Inflammatory macrophage treated with lipopolysaccharide for 4 hours (primary cell): ENCODE measurements at regions not wholly inside any gene's neighbourhood (a gene's known extent, or its start where the extent isn't known, plus 50 kb on each side); places are given as distances from the start of the nearest gene placed in this dataset.
"Not testable (repeated sequence)": the region's sequence is repeated elsewhere in the genome, so short reads cannot be mapped to it uniquely, and the experiment has no call there.

ENCODE experiments used
- DNase-seq: peaks from one replicate; pipeline ENCODE4 v3.0.0-alpha.2; 2020

DNA sequence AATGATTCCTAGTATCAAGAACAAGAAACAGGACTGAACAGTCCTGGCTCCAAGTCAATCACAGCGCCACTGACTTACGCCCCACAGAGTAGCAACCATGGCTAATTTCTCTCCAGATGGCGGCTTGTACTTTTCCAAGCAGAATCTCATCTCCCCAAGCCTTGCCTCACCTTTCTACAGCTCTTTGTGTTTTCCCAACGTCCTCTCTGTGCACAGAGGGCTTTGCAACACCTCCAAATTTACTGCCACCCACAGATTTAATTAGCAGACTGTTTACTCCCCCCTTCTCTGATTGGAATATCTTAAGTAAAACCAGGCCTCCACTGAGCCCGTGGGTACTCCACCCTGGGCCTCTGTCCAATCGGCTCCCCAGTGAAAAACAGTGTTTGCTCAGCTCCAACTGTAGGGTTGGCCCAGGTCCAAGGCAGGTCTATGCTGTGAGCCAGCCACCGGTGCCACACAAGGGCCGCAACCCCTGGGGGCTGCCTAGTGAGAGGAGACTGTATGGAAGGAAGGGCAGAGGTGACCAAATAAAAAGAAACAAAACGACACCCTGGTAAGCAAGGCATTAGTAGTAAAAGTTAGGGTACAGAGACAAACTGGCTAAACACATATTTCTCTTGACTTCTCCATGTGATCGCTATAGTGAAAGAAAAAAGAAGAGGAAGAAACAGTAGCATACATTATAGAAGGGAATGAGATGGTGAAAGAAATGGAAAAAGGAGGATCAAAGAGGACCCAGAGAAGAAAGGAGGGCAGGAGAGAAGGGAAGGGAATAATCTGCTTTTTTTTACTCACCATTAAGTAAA is 128.4 kb upstream of the SOD1 start:
- DNase-seq: no peak

DNA sequence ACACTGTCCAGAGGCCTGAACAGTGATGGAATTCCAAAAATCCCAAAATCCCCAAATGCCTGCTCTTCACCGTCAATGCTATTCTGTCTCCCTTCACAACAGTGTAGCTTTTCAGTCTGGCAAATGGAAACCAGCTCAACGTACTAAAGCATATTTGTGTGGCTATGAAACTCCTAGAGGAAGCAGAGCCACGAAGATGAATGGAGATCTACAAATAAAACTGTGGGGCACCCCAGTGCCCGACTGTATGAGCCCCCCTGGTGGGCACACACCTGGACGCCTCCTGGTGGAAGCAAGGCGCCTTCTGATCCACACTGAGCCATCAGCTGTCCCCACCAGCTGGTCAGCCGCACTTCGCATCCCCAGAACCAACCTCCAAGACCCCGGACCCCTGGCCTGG is 129.1 kb upstream of the SOD1 start:
- no peak for DNase-seq

DNA sequence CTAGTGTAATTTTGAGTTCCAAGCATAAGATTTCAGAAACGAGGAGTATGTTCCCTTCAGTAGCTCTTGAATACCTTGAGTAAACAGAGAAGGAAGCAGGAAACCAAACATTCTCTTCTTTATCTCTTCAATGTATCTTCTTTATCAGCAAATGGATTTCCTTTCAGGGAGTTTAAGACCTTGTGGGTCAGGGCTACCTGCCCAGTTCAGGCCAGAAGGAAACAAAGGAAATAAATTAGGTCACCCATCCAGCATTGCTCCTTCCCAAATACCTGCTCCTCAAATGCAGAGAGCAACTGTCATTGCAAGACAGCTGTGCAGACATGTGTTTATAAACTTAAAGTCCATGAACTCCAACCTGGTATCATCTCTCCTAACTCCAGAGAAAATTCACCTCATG is 130.1 kb upstream of the SOD1 start:
- no peak for DNase-seq

DNA sequence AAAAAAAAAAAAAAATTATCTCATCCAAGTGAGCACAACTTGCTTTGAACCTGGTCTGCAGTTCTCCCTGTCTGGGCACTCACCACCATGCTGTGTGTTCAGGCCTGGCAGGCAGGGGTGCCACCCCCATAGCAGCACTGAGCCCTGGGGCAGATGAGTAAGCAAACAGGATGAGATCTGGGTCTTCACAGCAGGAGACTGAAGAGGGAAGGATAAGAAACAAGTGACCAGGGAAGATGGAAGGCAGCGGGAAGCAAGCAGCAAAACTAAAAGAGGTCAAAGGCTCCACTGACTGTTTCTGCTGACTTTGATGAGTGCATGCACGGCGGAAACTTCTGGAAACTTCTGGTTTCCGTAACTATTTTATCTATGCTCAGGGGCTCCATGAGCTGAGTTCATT is 133.5 kb upstream of the SOD1 start:
- no peak for DNase-seq

DNA sequence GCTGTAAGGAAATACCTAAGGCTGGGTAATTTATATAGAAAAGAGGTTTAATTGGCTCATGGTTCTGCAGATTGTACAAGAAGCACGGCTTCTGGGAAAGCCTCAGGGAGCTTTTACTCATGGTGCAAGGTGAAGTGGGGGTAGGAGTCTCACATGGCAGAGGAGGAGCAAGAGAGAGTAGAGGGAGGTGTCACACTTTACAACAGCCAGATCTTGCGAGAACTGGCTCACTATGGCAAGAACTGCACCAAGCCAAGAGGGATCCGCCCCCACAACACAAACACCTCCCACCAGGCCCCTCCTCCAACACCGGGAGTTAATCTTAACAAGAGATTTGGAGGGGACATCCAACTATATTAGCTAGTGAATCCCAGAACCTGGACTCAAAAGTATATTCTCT is 135.4 kb upstream of the SOD1 start:
- DNase-seq: no peak

DNA sequence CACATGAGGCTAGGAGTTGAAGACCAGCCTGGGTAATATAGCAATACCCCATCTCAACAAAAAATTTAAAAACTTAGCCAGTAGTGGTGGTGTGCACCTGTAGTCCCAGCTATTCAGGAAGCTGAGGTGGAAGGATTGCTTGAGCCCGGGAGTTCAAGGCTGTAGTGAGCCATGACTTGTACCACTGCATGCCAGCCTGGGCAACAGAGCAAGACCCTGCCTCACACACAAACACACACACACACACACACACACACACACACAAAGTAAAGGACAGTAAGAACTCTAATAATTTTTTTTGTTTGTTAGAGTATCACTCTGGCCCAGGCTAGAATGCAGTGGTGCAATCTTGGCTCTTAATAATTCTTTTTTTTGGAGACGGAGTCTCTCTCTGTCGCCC is 138.0 kb upstream of the SOD1 start:
- DNase-seq: no peak

DNA sequence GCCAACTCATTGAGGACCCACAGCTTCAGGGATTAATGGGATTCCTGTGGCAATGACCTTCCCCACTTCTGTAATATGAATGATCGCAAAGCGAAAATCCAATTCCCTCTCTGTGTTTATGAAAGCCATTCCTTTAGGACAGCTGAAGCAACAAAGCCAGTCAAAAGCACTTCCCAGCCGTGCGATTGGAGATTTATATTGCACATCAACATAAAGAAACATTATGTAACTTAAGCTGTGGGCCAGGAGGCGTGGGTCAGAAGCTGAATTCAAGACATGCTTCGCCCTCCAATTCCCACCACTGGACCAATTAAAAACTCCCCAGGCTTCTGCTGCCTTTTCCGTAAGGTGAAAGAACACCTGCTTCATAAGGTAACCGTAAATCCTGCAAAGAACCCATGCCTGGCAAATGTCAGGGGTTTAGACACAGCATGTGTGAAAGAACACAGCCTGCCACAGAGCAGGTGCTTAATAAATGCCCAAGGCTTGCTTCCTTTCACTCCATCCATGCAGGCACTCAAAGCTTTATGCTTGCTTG is 138.9 kb upstream of the SOD1 start:
- DNase-seq: no peak

DNA sequence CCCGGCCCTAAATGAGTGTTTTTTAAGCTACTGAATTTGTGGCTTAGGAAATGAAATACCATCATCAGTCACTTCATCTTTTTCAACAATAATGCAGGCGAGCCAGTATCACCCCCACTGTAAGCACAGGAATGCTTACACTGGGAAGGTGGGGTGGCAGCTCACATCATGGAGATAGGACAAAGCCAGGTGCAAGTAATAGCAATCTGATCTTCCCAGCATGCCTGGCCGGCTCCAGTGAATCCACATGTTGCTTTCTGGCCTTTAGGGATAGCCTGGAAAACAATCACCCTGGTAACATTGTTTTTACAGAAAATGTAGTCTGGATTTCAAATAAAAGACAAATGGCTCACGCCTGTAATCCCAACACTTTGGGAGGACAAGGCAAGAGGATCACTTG is 140.9 kb upstream of the SOD1 start:
- no peak for DNase-seq

DNA sequence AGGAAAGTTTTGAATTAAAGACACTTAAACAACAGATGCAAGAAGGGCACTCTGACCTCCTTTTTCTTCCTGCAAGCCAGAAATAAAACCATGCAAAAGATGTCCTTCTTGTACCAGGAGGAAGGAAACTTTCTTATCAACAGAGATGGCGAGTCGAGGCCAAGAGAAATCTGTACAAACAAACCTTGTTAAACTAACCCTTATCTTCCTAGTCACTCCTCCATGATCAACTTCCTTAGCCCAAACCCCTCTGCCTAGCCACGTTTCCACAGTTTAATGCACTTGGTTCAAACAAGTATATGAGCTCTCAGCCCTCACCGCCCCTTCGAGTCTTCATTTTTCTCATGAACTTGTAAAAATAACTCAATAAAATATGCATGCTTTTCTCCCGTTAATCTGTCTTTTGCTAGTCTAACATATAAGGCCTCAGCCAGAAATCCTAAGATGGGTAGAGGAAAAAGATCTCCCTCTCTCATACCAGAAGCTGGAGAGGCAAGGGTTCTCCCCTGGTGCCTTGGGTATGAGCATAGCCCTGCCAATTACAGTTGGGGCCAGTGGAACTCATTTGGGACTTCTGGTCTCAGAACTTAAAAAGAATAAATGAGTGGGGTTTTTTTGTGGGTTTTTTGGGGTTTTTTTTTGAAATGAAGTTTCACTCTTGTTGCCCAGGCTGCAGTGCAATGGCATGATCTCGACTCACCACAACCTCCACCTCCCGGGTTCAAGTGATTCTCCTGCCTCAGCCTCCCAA is 141.7 kb upstream of the SOD1 start:
- DNase-seq: peak; percentile 8

DNA sequence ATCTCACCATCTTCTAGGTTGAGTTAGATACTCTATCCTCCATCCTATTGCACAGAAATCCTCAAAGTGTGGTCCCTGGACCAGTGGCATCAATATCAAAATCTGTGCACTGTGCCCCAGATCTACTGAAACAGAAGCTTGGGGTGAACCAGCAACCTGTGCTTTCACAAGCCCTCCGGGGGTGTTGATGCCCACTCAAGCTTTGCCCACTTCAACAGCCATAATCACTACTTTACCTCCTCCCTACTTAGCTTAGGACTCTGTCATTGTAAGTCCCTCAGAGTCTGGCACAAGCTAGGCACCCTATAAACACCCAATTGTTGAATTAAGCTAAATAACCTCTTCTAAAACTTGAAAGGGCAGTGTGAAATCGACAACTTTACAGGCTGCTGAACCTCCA is 144.2 kb upstream of the SOD1 start:
- DNase-seq: no peak

DNA sequence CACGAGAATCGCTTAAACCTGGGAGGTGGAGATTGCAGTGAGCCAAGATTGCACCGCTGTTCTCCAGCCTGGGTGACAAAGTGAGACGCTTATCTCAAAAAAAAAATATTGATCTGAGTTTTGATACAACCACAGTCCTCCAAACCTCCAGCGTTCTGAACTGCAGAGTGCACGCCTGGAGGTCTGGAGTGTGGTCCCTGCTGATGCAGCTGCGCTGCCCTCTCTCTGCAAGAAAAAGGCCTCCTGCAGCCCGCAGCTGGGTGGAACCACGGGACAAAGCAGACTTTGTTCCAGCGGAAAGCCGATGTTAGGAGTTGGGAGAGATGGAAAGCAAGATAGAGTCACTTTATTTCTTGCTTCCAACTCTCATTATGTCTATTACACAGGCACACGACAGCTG is 144.9 kb upstream of the SOD1 start:
- DNase-seq: no peak

DNA sequence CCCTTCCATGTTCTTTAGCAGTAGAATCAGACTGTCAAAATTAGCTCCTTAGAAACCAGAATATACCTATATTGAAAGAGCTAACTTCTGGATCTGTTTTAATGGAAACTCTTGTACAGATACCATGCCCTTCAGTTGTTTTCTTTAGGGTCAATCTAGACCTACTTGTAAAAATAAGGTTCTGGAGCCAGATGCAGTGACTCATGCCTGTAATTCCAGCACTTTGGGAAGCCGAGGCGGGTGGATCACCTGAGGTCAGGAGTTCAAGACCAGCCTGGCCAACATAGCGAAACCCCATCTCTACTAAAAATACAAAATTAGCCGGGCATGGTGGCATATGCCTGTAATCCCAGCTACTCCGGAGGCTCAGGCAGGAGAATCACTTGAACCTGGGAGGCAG is 146.0 kb upstream of the SOD1 start:
- not testable (repeated sequence) for DNase-seq

DNA sequence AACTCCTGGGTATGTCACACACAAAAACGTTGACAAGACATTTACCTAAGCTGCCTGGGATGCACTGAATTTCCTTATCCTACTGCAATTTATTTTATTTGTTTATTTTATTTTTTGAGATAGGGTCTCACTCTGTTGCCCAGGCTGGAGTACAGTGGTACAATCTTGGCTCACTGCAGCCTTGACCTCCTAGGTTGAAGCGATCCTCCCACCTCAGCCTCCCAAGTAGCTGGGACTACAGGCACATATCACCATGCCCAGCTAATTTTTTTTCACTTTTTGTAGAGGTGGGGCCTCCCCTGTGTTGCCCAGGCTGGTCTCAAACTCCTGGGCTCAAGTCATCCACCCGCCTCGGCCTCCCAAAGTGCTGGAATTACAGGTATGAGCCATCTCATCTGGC is 147.5 kb upstream of the SOD1 start:
- DNase-seq: not testable (repeated sequence)

DNA sequence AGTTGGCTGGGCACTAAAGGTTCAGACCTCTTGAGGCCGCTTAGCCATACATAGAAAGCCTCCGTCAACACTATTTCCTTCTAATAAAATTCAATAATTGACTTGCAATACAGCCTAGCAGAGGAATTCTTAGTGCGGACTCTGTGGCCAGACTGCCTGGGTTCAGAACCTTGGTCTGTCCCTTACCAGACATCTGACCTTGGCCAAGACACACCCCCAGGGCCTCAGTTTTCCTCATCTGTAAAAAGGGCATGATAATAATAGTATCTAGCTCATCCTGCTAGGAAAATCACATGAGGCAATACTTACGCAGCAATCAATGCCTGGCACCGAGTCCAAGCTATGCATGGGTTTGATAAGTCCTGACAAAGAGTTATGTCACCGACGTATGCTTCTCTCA is 148.2 kb upstream of the SOD1 start:
- no peak for DNase-seq

DNA sequence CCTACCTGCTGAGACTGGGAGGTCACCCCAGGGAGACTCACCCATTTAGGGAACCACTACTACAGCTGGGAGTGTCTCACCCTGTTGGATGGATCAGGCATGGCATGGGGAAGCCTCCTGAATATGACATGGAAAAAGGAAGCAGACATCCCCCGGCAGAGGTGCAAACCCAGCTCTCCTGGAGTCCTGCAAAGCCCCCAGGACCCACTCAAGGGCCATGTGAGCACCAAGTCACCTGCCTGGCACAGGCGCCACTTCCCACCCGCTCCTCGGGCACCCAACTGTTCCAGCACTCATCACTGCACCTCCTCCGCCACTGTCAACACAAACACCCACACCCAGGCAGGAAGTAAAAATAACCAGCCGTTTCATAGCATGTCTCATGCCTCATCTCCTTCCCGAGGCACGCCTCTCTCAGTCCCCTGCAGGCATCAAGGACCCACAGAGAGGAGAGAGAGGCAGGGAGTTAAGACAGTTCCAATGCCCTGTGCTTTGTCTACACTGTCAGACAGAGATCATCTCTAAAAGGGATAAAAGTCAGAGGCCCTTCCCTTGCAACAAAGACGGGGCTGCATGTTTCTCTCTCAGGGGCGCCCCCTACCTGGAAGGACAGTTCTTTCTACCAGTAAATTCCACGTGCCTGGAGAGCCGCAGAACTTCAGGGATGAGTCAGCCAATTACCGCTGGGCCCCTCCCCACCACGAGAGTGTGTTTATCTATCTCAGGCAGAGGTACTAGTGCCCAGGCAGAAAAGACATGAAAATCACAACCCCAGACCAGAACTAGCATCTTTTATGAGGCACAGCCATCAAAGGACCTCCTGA is 150.1 kb upstream of the SOD1 start:
- peak; percentile 59 for DNase-seq

DNA sequence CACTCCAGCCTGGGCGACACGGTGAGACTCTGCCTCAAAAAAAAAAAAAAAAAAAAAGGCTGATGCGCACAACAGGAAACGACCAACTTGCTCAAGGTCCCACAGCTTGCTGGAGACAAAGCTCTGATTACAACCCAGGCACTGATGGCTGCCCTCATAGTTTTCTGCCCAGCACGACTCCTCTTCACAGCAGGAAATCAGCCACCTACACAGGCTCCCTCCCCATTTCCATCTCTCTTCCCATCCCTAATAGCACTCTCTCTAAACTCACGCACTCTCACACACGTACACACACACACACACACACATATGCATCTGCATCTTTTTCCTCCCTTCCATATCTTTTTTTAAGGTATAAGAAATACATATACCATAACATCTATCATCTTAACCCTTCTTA is 153.5 kb upstream of the SOD1 start:
- DNase-seq: peak; percentile 12

DNA sequence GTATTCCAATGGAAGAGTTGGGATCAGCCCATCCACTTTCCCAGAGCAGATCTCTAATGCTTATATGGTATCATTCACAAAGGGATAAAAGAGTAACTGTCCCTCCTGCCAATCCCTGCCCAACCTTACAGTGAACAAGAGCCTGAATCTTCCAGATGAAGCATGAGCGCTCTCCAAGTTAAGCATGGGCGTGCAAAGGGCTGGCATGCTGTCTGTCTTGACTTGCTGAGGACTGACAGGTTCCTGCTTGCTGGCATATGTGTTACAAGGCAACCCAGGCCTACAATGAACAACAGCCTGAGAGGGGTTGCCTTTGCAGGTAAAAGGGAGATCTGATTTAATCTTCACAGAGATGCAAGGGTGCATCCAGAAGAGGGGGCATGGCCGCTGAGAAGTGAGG is 155.6 kb upstream of the SOD1 start:
- DNase-seq: no peak

DNA sequence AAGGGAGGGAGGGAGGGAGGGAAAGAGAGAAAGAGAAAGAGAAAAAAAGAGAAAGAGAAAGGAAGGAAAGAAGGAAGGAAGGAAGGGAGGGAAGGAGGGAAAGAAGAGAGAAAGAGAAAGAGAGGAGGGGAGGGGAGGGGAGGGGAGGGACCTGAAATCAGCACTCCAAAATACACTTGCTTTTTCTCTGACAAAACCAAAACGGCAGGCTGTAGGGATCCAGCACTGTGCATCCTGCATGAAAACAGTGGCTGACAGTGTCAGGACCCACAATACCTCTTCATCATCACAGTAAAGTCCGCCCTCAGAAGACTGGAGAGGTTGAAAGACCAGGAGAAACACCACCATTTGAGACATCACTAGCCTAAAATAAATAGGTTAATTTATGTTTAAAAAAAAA is 156.0 kb upstream of the SOD1 start:
- no peak for DNase-seq

DNA sequence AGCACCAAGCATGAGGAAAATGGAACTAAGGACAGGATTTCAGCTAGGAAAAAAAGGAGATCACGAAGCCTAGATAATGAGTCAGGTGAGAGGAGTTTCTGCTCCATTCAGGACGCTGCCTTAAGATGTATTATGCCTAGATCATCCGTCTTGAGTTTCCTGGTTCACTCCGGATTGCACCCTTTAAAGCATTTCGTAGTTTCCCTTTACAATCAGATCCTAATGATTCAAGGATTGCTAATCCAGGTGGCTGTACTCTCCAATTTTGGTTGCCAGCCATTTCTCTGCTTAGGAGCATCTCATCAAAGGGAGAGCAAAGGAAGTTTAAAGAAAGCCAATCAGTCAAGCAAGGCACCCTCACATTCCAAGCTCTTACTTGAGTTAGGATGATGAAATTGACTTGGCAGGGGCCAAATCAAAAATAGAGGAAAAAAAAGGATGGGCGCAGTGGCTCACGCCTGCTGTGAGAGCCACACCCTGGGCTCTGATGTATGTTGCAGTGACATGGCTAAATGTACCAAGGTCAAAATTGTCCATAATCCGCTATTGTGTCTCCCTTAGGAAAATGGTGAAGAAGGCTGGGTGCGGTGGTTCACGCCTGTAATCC is 156.9 kb upstream of the SOD1 start:
- no peak for DNase-seq

DNA sequence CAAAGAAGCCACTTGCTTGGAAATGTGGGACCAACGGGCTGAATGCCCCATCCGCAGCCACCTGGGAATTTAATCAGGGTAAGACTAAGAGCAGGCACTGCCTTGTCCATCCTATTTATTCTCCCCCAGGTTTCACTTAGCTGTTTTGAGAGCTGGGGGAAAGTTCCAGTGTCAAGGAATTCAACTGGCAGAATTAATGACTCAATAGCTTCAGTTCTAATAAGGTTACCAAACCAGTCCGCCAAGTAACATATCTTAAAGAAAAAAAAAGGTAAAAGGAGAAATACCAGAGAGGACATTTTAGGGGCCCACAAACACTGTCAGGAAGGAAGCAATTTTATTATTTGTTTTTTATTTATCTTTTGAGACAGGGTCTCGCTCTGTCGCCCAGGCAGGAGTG is 157.6 kb upstream of the SOD1 start:
- DNase-seq: no peak

DNA sequence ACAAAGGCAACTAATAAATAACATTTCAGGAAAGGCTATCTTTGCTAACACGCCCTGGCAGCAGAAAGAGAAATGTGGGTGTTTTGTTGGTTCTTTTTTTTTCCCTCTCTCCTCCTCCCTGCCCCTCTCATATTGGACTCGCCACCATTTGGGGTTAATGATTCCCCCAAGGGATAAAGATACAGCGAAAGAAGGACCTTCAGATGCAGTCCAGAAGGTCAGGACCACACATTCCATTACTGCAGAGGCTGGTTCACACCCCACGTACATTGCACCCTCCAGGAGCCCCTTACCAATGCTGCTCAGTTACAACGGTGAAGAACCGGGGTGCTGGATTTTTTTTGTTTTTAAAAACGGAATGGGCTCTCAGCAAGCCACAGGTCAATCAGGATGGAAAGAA is 156.9 kb upstream of the TIAM1 start:
- DNase-seq: no peak

DNA sequence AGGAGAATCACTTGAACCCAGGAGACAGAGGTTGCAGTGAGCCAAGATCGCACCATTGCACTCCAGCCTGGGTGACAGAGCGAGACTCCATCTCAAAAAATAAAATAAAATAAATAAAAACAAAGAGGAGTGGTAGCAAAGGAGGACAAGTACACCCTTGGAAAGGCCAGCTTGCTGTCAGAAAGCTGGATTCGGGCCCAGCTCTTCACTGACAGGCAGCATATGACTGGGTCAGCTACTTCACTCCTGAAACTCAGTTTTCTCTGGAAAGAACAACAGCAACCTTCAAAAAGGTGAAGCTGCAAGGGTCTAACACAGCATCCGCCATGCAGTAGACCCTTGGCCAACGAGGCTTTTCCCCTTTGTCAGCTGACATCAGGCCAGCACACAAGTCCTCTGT is 156.0 kb upstream of the TIAM1 start:
- DNase-seq: no peak

DNA sequence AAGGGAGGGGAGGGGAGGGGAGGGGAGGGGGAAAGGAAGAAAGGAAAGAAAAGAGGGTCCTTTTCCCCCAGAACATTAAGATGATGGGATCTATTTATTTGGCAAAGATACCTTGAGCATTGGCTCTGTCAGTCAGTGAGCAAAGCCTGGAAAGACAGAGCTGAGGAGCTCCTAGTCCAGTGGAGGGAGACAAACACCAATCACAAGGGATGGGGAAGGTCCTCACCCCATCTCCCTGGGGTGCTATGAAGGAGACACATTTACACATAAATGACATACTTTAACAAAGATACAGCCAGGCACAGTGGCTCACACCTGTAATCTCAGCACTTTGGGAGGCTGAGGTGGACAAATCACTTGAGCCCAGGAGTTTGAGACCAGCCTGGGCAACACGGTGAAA is 154.9 kb upstream of the TIAM1 start:
- DNase-seq: no peak
